Mucosa of descending colon (tissue), 3 donors: ENCODE measurements at regions not wholly inside any gene's neighbourhood (a gene's known extent, or its start where the extent isn't known, plus 50 kb on each side); places are given as distances from the start of the nearest gene placed in this dataset.

ENCODE experiments used
- ATAC-seq: fragments of 200-7000 bp; cut with Tn5 transposase; one replicate; pipeline ENCODE4 v1.9.1; 2020; ENCODE audit warnings: mild to moderate bottlenecking, moderate library complexity
- DNase-seq, 3 donors: peaks; one replicate each; pipeline ENCODE4 v3.0.0-alpha.2; 2020
- H3K36me3 ChIP-seq: fragments of 200-600 bp; one replicate; pipeline ENCODE4 v1.8.0; 2021; ENCODE audit warnings: low read depth, mild to moderate bottlenecking
- H3K4me1 ChIP-seq: fragments of 200-600 bp; one replicate; pipeline ENCODE4 v1.8.0; 2021; ENCODE audit warnings: low read depth, mild to moderate bottlenecking
- H3K4me3 ChIP-seq: fragments of 200-600 bp; one replicate; pipeline ENCODE4 v1.8.0; 2021; ENCODE audit warnings: mild to moderate bottlenecking
- H3K9me3 ChIP-seq: fragments of 200-600 bp; one replicate; pipeline ENCODE4 v1.8.0; 2021; ENCODE audit warnings: mild to moderate bottlenecking
- CTCF ChIP-seq: fragments of 200-600 bp; IDR thresholded peaks from one replicate; pipeline ENCODE4 v1.8.0; 2022; ENCODE audit warnings: antibody characterized with exemption, mild to moderate bottlenecking
- intact Hi-C, 2 donors: fragments of 100-400 bp; cut with DNase I in 1 of 2; cut with micrococcal nuclease in 1 of 2; formaldehyde crosslinking; loops; one replicate each; pipeline versions ENCODE4 v1.11.0 to v1.11.1; 2022; cut with DNase I, micrococcal nuclease
- donor health status: DM: no; HTN: no; CAD: no; lungs with moderate emphysema.
- donor health status: DM: no; HTN: no; CAD: no.
- donor health status: DM: no; HTN: yes; CAD: no.

- DNase-seq (peak in 2 of 3 donors; percentile 30 to 37), ATAC-seq (no peak)
- TF ChIP-seq CTCF: no peak
- Histone ChIP-seq H3K9me3 (no peaks in the 10 kb centered on the region), H3K4me3 (no peak overlapping the region), H3K36me3 (no peaks in the 10 kb centered on the region), H3K4me1 (peaks cover 14% of the 10 kb centered on the region)
- intact Hi-C loops: no loop called here
Observed at GRCh38 chr9:129404621-129405020, 216.3 kb downstream of the C9orf50 start.

- intact Hi-C loops: no loop called here
- ATAC-seq: no peak
- H3K4me1 ChIP-seq: peaks cover 11% of the 10 kb centered on the region
- no peaks in the 10 kb centered on the region for H3K36me3 ChIP-seq
- no peak overlapping the region for H3K4me3 ChIP-seq
- no peak for TF ChIP-seq CTCF
- peak in 2 of 3 donors; percentile 26 to 50 for DNase-seq
- H3K9me3 ChIP-seq: no peaks in the 10 kb centered on the region
Observed at GRCh38 chr9:129403779-129404620, 216.9 kb downstream of the C9orf50 start.

- peak in 2 of 3 donors; percentile 14 to 29 for DNase-seq
- H3K36me3 ChIP-seq: no peaks in the 10 kb centered on the region
- no peak overlapping the region for H3K4me3 ChIP-seq
- peaks cover 6% of the 10 kb centered on the region for H3K4me1 ChIP-seq
- no peak for TF ChIP-seq CTCF
- ATAC-seq: no peak
- intact Hi-C loops: no loop called here
- no peaks in the 10 kb centered on the region for H3K9me3 ChIP-seq
Observed at GRCh38 chr9:129402931-129403778, 217.7 kb downstream of the C9orf50 start.

DNA sequence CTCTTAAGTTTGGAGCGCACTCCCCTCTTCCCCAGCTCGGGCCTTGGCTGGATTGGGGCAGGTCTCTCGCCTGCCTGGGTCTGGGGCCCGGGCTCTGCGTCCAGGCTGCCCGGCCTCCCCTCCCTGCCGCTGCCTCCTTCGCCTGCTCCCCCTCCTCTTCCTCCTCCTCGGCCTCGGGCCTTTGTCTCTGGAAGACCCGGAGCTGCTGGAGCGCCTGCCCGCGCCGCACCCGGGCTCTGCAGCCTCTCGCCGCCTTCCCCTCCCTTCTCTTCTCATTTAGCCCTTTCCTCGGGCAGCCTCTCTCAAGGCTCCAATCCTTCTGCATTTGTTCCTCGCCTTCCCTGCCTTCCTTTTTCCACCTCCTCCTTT is 218.5 kb downstream of the C9orf50 start:
- H3K4me3 ChIP-seq: no peak overlapping the region
- no peaks in the 10 kb centered on the region for H3K36me3 ChIP-seq
- no peak for ATAC-seq
- no peaks in the 10 kb centered on the region for H3K9me3 ChIP-seq
- peak in 2 of 3 donors; percentile 24 to 36 for DNase-seq
- peaks cover 4% of the 10 kb centered on the region for H3K4me1 ChIP-seq
- intact Hi-C loops: no loop called here
- TF ChIP-seq CTCF: no peak

GRCh38 chr9:129401623-129402370 is 219.1 kb downstream of the C9orf50 start:
- peak in 1 of 3 donors; percentile 50 for DNase-seq
- ATAC-seq: no peak
- H3K4me3 ChIP-seq: no peak overlapping the region
- intact Hi-C loops: no loop called here
- no peaks in the 10 kb centered on the region for H3K36me3 ChIP-seq
- no peaks in the 10 kb centered on the region for H3K9me3 ChIP-seq
- TF ChIP-seq CTCF: no peak
- H3K4me1 ChIP-seq: peaks cover 4% of the 10 kb centered on the region
